Stimulated activated CD8-positive, alpha-beta memory T cell treated with anti-CD3 and anti-CD28 coated beads, Interleukin-12 subunit alpha, Interleukin-12 subunit beta, amount 100 ng/mL, for 1 hour (primary cell): ENCODE measurements at regions not wholly inside any gene's neighbourhood (a gene's known extent, or its start where the extent isn't known, plus 50 kb on each side); places are given as distances from the start of the nearest gene placed in this dataset.

Experiments
- DNase-seq: peaks from one replicate; pipeline ENCODE4 v3.0.0-alpha.2; 2020; ENCODE audit warnings: low read depth

- DNase-seq = no peak
These were observed 51.3 kb upstream of the LRRN2 start for GRCh38 chr1:204736836-204737235.

GRCh38 chr1:204738506-204738905 lies 53.0 kb upstream of the LRRN2 start:
- DNase-seq = no peak

GRCh38 chr1:204740354-204740753 lies 54.8 kb upstream of the LRRN2 start:
- no peak for DNase-seq

- no peak for DNase-seq
These were observed 55.9 kb upstream of the LRRN2 start for GRCh38 chr1:204741440-204741839.

GRCh38 chr1:204742676-204743251 lies 57.2 kb upstream of the LRRN2 start:
- no peak for DNase-seq

- no peak for DNase-seq
These were observed 58.7 kb upstream of the LRRN2 start for GRCh38 chr1:204744107-204744779.

GRCh38 chr1:204746838-204747442 lies 61.4 kb upstream of the LRRN2 start:
- peak; percentile 21 for DNase-seq

GRCh38 chr1:204751480-204751879 lies 65.9 kb upstream of the LRRN2 start:
- DNase-seq = no peak

GRCh38 chr1:204751883-204752687 lies 66.5 kb upstream of the LRRN2 start:
- no peak for DNase-seq

GRCh38 chr1:204752688-204753040 lies 67.1 kb upstream of the LRRN2 start:
- DNase-seq = no peak

- no peak for DNase-seq
These were observed 69.3 kb upstream of the LRRN2 start for GRCh38 chr1:204754821-204755220.

GRCh38 chr1:204756349-204756748 lies 70.8 kb upstream of the LRRN2 start:
- DNase-seq = no peak

GRCh38 chr1:204756811-204757210 lies 71.3 kb upstream of the LRRN2 start:
- no peak for DNase-seq

- DNase-seq = no peak
These were observed 73.1 kb upstream of the LRRN2 start for GRCh38 chr1:204758601-204759000.

GRCh38 chr1:204760350-204760749 lies 74.8 kb upstream of the LRRN2 start:
- DNase-seq = no peak

GRCh38 chr1:204760757-204761156 lies 75.2 kb upstream of the LRRN2 start:
- DNase-seq = no peak

- peak; percentile 30 for DNase-seq
These were observed 78.4 kb upstream of the LRRN2 start for GRCh38 chr1:204763773-204764427.

GRCh38 chr1:204769997-204770396 lies 84.5 kb upstream of the LRRN2 start:
- DNase-seq = no peak

GRCh38 chr1:204771358-204771757 lies 85.8 kb upstream of the LRRN2 start:
- no peak for DNase-seq

GRCh38 chr1:204773246-204773645 lies 87.7 kb upstream of the LRRN2 start:
- no peak for DNase-seq

- no peak for DNase-seq
These were observed 90.0 kb upstream of the LRRN2 start for GRCh38 chr1:204775546-204775945.

- DNase-seq = no peak
These were observed 92.1 kb upstream of the LRRN2 start for GRCh38 chr1:204777591-204777990.
